ENCODE measurements at regions not wholly inside any gene's neighbourhood (a gene's known extent, or its start where the extent isn't known, plus 50 kb on each side); places are given as distances from the start of the nearest gene placed in this dataset.
A peak's percentile ranks its signal among the peaks of the same experiment; 100 is the strongest.

DNA sequence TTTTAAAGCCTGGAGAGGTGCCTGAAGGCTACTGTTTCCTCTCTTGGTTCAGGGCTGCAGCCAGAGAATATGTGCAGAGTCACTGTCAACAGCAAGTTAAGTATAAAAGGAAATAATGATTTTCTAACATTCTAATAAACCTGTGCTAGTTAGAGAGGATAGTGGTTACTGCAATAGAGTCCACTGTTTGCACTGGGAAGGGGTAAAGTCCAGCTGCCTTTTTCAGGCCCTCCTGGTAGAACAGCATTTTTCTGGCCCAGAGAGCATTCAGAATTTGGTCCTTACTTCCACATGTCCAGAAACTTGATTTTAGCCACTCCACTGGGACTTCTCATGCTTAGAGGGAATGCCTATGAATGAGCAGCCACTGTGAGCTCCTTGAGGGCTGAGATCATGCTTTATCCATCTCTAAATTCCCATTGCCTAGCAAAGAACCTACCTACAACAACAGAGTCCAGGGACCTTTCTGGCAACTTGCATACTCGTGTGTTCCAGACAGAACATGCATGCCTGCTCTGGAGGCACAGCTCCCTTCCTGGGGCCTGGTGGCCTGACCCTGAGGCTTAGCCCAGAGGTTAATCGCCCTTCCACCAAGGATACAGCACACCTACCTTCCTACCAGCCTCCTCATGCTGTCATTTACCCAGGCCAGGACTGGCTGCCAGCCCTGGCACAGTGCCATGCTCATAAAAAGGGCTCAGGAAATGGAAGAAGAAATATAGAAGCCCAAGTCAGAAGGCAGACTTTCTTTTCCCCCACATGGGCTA is 50.3 kb upstream of the ATP13A3 start:
- Mint-ChIP-seq H3K9me3 (peaks cover 4 to 15% (median 15%) of the 10 kb centered on the region in 3 donors), H3K4me3 (no peak overlapping the region), H3K27me3 (peaks cover 0 to 6% of the 10 kb centered on the region in 2 donors), H3K36me3 (no peaks in the 10 kb centered on the region), H3K27ac (no peak overlapping the region), H3K4me1 (peaks cover 8 to 21% (median 11%) of the 10 kb centered on the region in 3 donors)
- Histone ChIP-seq H3K4me3 (ENCODE audit: control insufficient read depth in 1 of 2, extremely low read depth in 1 of 2, low read length in 1 of 2) (no peak overlapping the region), H3K27ac (ENCODE audit: low read length) (no peak overlapping the region), H3K27me3 (replicated peaks in 1 of 2; ENCODE audit: control insufficient read depth in 2 of 2, extremely low read depth in 1 of 2, insufficient read depth in 2 of 2, low read length in 1 of 2) (peaks cover 0 to 4% of the 10 kb centered on the region in 2 experiments), H3K9me3 (no peaks in the 10 kb centered on the region), H3K4me1 (ENCODE audit: control insufficient read depth in 1 of 2, extremely low read depth in 1 of 2, insufficient read depth in 2 of 2, low read length in 2 of 2) (peaks cover 2 to 3% of the 10 kb centered on the region in 2 experiments), H3K36me3 (ENCODE audit: control insufficient read depth in 2 of 2, extremely low read depth in 1 of 2, insufficient read depth in 1 of 2, low read length in 1 of 2) (no peaks in the 10 kb centered on the region)
- DNase-seq (peak in 2 of 35 experiments; percentile 5 to 8), ATAC-seq (replicated peaks in 1 of 4) (no peak)
- ChIA-PET POLR2A (no interaction called here), CTCF (interaction anchor here in 1 of 2 donors (0.6 kb wide), 1 partner anchor 225 kb away, joined by 3 read pairs; no protein-coding TSS in a partner anchor)
- WGBS (ENCODE audit: insufficient coverage): 67% methylated on average over 1 of the region's 2 CpGs

All from T-cell (primary cell).